SK-N-SH treated with all-trans-retinoic acid at 6 μM for 48 hours (cell line): ENCODE measurements at regions not wholly inside any gene's neighbourhood (a gene's known extent, or its start where the extent isn't known, plus 50 kb on each side); places are given as distances from the start of the nearest gene placed in this dataset.

ENCODE experiments used
- ATAC-seq: fragments of 200-7000 bp; cut with Tn5 transposase; 3 replicates; pipeline ENCODE4 v1.9.1; 2020; ENCODE audit warnings: mild to moderate bottlenecking, moderate library complexity
- BACH2 ChIP-seq: fragments of 250-450 bp; sonication (Bioruptor Pico); IDR thresholded peaks from 2 replicates; pipeline ENCODE4 v1.9.0; 2021; ENCODE audit warnings: mild to moderate bottlenecking, borderline replicate concordance
- CREB5 ChIP-seq: fragments of 250-450 bp; sonication (Bioruptor Pico); IDR thresholded peaks from 2 replicates; pipeline ENCODE4 v1.5.1; 2020; ENCODE audit warnings: low read depth, mild to moderate bottlenecking, moderate library complexity
- CSDC2 ChIP-seq: fragments of 250-450 bp; sonication (Bioruptor Pico); IDR thresholded peaks from 2 replicates; pipeline ENCODE4 v1.5.0; 2020; ENCODE audit warnings: mild to moderate bottlenecking, moderate library complexity
- ESRRG ChIP-seq: fragments of 250-450 bp; sonication (Bioruptor Pico); IDR thresholded peaks from 2 replicates; pipeline ENCODE4 v1.6.1; 2021; ENCODE audit warnings: mild to moderate bottlenecking
- GLIS3 ChIP-seq: fragments of 250-450 bp; sonication (Bioruptor Pico); IDR thresholded peaks from 2 replicates; pipeline ENCODE4 v1.5.0; 2020; ENCODE audit warnings: mild to moderate bottlenecking, moderate library complexity
- ISL1 ChIP-seq: fragments of 250-450 bp; sonication (Bioruptor Pico); IDR thresholded peaks from 2 replicates; pipeline ENCODE4 v2.1.2; 2022; ENCODE audit warnings: mild to moderate bottlenecking, moderate library complexity
- OSR1 ChIP-seq: fragments of 250-450 bp; sonication (Bioruptor Pico); IDR thresholded peaks from 2 replicates; pipeline ENCODE4 v1.8.0; 2022; ENCODE audit warnings: moderate library complexity, mild to moderate bottlenecking, inconsistent platforms
- POU6F1 ChIP-seq: fragments of 250-450 bp; sonication (Bioruptor Pico); IDR thresholded peaks from 2 replicates; pipeline ENCODE4 v1.8.0; 2021; ENCODE audit warnings: low read depth, mild to moderate bottlenecking, moderate library complexity, borderline replicate concordance
- PPARA ChIP-seq: fragments of 250-450 bp; sonication (Bioruptor Pico); IDR thresholded peaks from 2 replicates; pipeline ENCODE4 v1.5.0; 2020; ENCODE audit warnings: mild to moderate bottlenecking, borderline replicate concordance
- RARB ChIP-seq: fragments of 250-450 bp; sonication (Bioruptor Pico); IDR thresholded peaks from 2 replicates; pipeline ENCODE4 v1.8.0; 2021; ENCODE audit warnings: mild to moderate bottlenecking, moderate library complexity
- SNAI2 ChIP-seq: fragments of 250-450 bp; sonication (Bioruptor Pico); IDR thresholded peaks from 2 replicates; pipeline ENCODE4 v1.5.0; 2020; ENCODE audit warnings: mild to moderate bottlenecking, moderate library complexity
- TCF4 ChIP-seq: fragments of 250-450 bp; sonication (Bioruptor Pico); IDR thresholded peaks from 2 replicates; pipeline ENCODE4 v1.8.0; 2021; ENCODE audit warnings: mild to moderate bottlenecking, moderate library complexity, borderline replicate concordance
- TOX ChIP-seq: fragments of 250-450 bp; sonication (Bioruptor Pico); IDR thresholded peaks from 2 replicates; pipeline ENCODE4 v1.8.0; 2021; ENCODE audit warnings: mild to moderate bottlenecking, moderate library complexity, borderline replicate concordance
- ZC3H10 ChIP-seq: fragments of 250-450 bp; sonication (Bioruptor Pico); IDR thresholded peaks from 2 replicates; pipeline ENCODE4 v1.5.1; 2021; ENCODE audit warnings: mild to moderate bottlenecking, moderate library complexity
- ZFP30 ChIP-seq: fragments of 450-650 bp; formaldehyde crosslinking; IDR thresholded peaks from 2 replicates; pipeline ENCODE4 v1.5.0; 2022; ENCODE audit warnings: mild to moderate bottlenecking, moderate library complexity
- ZNF565 ChIP-seq: fragments of 450-650 bp; formaldehyde crosslinking; conservative IDR thresholded peaks from 2 replicates; pipeline ENCODE4 v1.5.0; 2020; ENCODE audit warnings: low read depth, mild to moderate bottlenecking, moderate library complexity
- ZNF8 ChIP-seq: fragments of 450-650 bp; formaldehyde crosslinking; IDR thresholded peaks from 2 replicates; pipeline ENCODE4 v1.5.0; 2020; ENCODE audit warnings: mild to moderate bottlenecking, moderate library complexity
- TF ChIP-seq, protein P1 (sequence below): fragments of 250-450 bp; sonication (Bioruptor Pico); IDR thresholded peaks from 2 replicates; pipeline ENCODE4 v1.8.0; 2020; ENCODE audit warnings: mild to moderate bottlenecking, moderate library complexity, borderline replicate concordance
- TF ChIP-seq, protein P2 (sequence below): fragments of 250-450 bp; sonication (Bioruptor Pico); IDR thresholded peaks from 2 replicates; pipeline ENCODE4 v1.5.1; 2021; ENCODE audit warnings: mild to moderate bottlenecking, moderate library complexity
- TF ChIP-seq, protein P3 (sequence below): fragments of 250-450 bp; sonication (Bioruptor Pico); IDR thresholded peaks from 2 replicates; pipeline ENCODE4 v1.5.0; 2020; ENCODE audit warnings: mild to moderate bottlenecking, moderate library complexity

GRCh38 chr10:1854271-1854670 is 116.9 kb upstream of the ADARB2 start:
- no peak for TF ChIP-seq TOX (CRISPR knock-in tag)
- TF ChIP-seq CSDC2 (CRISPR knock-in tag): no peak
- TF ChIP-seq, protein P1, sequence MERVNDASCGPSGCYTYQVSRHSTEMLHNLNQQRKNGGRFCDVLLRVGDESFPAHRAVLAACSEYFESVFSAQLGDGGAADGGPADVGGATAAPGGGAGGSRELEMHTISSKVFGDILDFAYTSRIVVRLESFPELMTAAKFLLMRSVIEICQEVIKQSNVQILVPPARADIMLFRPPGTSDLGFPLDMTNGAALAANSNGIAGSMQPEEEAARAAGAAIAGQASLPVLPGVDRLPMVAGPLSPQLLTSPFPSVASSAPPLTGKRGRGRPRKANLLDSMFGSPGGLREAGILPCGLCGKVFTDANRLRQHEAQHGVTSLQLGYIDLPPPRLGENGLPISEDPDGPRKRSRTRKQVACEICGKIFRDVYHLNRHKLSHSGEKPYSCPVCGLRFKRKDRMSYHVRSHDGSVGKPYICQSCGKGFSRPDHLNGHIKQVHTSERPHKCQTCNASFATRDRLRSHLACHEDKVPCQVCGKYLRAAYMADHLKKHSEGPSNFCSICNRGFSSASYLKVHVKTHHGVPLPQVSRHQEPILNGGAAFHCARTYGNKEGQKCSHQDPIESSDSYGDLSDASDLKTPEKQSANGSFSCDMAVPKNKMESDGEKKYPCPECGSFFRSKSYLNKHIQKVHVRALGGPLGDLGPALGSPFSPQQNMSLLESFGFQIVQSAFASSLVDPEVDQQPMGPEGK (CRISPR knock-in tag): no peak
- no peak for TF ChIP-seq POU6F1 (CRISPR knock-in tag)
- no peak for TF ChIP-seq BACH2 (CRISPR knock-in tag)
- TF ChIP-seq OSR1 (CRISPR knock-in tag): no peak
- no peak for TF ChIP-seq RARB (CRISPR knock-in tag)
- TF ChIP-seq, protein P2, sequence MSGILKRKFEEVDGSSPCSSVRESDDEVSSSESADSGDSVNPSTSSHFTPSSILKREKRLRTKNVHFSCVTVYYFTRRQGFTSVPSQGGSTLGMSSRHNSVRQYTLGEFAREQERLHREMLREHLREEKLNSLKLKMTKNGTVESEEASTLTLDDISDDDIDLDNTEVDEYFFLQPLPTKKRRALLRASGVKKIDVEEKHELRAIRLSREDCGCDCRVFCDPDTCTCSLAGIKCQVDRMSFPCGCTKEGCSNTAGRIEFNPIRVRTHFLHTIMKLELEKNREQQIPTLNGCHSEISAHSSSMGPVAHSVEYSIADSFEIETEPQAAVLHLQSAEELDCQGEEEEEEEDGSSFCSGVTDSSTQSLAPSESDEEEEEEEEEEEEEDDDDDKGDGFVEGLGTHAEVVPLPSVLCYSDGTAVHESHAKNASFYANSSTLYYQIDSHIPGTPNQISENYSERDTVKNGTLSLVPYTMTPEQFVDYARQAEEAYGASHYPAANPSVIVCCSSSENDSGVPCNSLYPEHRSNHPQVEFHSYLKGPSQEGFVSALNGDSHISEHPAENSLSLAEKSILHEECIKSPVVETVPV (CRISPR knock-in tag): no peak
- TF ChIP-seq ZNF565 (CRISPR knock-in tag): no peak
- no peak for TF ChIP-seq TCF4 (CRISPR knock-in tag)
- TF ChIP-seq ZNF8 (CRISPR knock-in tag): no peak
- TF ChIP-seq ESRRG (CRISPR knock-in tag): no peak
- no peak for TF ChIP-seq GLIS3 (CRISPR knock-in tag)
- TF ChIP-seq, all 23 proteins: peak for 0
- no peak for ATAC-seq

- TF ChIP-seq ZNF565 (CRISPR knock-in tag) (no peak), ZC3H10 (CRISPR knock-in tag) (no peak), CREB5 (CRISPR knock-in tag) (no peak), GLIS3 (CRISPR knock-in tag) (no peak), BACH2 (CRISPR knock-in tag) (no peak), TCF4 (CRISPR knock-in tag) (no peak), PPARA (CRISPR knock-in tag) (no peak), POU6F1 (CRISPR knock-in tag) (no peak), OSR1 (CRISPR knock-in tag) (no peak), ZFP30 (CRISPR knock-in tag) (no peak), CSDC2 (CRISPR knock-in tag) (no peak)
- ATAC-seq: no peak
These were observed 116.5 kb upstream of the ADARB2 start for GRCh38 chr10:1853801-1854200.

DNA sequence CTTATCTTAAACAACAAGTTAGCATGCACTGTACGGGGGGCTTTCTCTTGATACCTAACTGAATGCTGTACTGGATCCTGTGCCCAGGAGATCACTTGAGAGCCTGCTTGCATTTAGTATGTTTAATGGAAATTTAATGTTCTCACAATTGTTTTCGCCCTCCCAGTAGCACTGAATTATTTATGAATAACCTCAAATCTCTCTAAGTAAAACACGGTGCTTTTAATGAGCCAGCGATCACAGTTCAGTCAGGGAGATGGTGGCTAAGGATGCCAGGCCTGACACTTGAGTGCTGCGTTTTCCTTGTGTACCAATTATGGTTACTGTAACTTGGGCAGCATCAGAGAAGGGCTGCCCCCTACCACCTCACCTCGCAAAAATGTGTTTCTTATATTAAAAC is 115.5 kb upstream of the ADARB2 start:
- no peak for ATAC-seq
- TF ChIP-seq BACH2 (CRISPR knock-in tag) (no peak), TOX (CRISPR knock-in tag) (no peak), ZC3H10 (CRISPR knock-in tag) (no peak), CSDC2 (CRISPR knock-in tag) (no peak), SNAI2 (CRISPR knock-in tag) (no peak), GLIS3 (CRISPR knock-in tag) (no peak), ZNF8 (CRISPR knock-in tag) (no peak), ZNF565 (CRISPR knock-in tag) (no peak), CREB5 (CRISPR knock-in tag) (no peak), TCF4 (CRISPR knock-in tag) (no peak), ISL1 (CRISPR knock-in tag) (no peak), ESRRG (CRISPR knock-in tag) (no peak), ZFP30 (CRISPR knock-in tag) (no peak), RARB (CRISPR knock-in tag) (no peak), OSR1 (CRISPR knock-in tag) (no peak), PPARA (CRISPR knock-in tag) (no peak)
- TF ChIP-seq, protein P3, sequence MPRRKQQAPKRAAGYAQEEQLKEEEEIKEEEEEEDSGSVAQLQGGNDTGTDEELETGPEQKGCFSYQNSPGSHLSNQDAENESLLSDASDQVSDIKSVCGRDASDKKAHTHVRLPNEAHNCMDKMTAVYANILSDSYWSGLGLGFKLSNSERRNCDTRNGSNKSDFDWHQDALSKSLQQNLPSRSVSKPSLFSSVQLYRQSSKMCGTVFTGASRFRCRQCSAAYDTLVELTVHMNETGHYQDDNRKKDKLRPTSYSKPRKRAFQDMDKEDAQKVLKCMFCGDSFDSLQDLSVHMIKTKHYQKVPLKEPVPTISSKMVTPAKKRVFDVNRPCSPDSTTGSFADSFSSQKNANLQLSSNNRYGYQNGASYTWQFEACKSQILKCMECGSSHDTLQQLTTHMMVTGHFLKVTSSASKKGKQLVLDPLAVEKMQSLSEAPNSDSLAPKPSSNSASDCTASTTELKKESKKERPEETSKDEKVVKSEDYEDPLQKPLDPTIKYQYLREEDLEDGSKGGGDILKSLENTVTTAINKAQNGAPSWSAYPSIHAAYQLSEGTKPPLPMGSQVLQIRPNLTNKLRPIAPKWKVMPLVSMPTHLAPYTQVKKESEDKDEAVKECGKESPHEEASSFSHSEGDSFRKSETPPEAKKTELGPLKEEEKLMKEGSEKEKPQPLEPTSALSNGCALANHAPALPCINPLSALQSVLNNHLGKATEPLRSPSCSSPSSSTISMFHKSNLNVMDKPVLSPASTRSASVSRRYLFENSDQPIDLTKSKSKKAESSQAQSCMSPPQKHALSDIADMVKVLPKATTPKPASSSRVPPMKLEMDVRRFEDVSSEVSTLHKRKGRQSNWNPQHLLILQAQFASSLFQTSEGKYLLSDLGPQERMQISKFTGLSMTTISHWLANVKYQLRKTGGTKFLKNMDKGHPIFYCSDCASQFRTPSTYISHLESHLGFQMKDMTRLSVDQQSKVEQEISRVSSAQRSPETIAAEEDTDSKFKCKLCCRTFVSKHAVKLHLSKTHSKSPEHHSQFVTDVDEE (CRISPR knock-in tag): no peak
- TF ChIP-seq, protein P2 (CRISPR knock-in tag): no peak
